ENCODE measurements at regions not wholly inside any gene's neighbourhood (a gene's known extent, or its start where the extent isn't known, plus 50 kb on each side); places are given as distances from the start of the nearest gene placed in this dataset.

GRCh38 chr4:111802191-111802590, 343.1 kb upstream of the FAM241A start:
- no peak overlapping the region for H2AFZ ChIP-seq (ENCODE audit: low read length, unreplicated experiment)
- no peak overlapping the region for H3K4me3 ChIP-seq (ENCODE audit: low read depth, low read length)
- H3K4me1 ChIP-seq (ENCODE audit: control insufficient read depth, insufficient read depth, low read length, unreplicated experiment): no peaks in the 10 kb centered on the region
- H3K27me3 ChIP-seq (ENCODE audit: insufficient read depth, low read length): peaks cover 29% of the 10 kb centered on the region
- no peaks in the 10 kb centered on the region for H3K79me2 ChIP-seq (ENCODE audit: control insufficient read depth, insufficient read depth, low read length, unreplicated experiment)
- H3K36me3 ChIP-seq (ENCODE audit: insufficient read depth, low read length): no peaks in the 10 kb centered on the region
- no peak overlapping the region for H3K27ac ChIP-seq (ENCODE audit: low read depth, low read length)

- Histone ChIP-seq H2AFZ (ENCODE audit: low read length, unreplicated experiment) (no peak overlapping the region), H3K27ac (ENCODE audit: low read depth, low read length) (no peak overlapping the region), H3K4me1 (ENCODE audit: control insufficient read depth, insufficient read depth, low read length, unreplicated experiment) (no peaks in the 10 kb centered on the region), H3K27me3 (ENCODE audit: insufficient read depth, low read length) (peaks cover 47% of the 10 kb centered on the region), H3K79me2 (ENCODE audit: control insufficient read depth, insufficient read depth, low read length, unreplicated experiment) (no peaks in the 10 kb centered on the region), H3K4me3 (ENCODE audit: low read depth, low read length) (no peak overlapping the region), H3K36me3 (ENCODE audit: insufficient read depth, low read length) (no peaks in the 10 kb centered on the region)
Observed at GRCh38 chr4:111806331-111806730, 338.9 kb upstream of the FAM241A start.

- Histone ChIP-seq H3K27ac (ENCODE audit: low read depth, low read length) (no peak overlapping the region), H3K36me3 (ENCODE audit: insufficient read depth, low read length) (no peaks in the 10 kb centered on the region), H3K4me3 (ENCODE audit: low read depth, low read length) (no peak overlapping the region), H3K79me2 (ENCODE audit: control insufficient read depth, insufficient read depth, low read length, unreplicated experiment) (no peaks in the 10 kb centered on the region), H2AFZ (ENCODE audit: low read length, unreplicated experiment) (no peak overlapping the region), H3K27me3 (ENCODE audit: insufficient read depth, low read length) (peaks cover 53% of the 10 kb centered on the region), H3K4me1 (ENCODE audit: control insufficient read depth, insufficient read depth, low read length, unreplicated experiment) (no peaks in the 10 kb centered on the region)
Observed at GRCh38 chr4:111807576-111807975, 337.7 kb upstream of the FAM241A start.

GRCh38 chr4:111808174-111808573, 337.1 kb upstream of the FAM241A start:
- H2AFZ ChIP-seq (ENCODE audit: low read length, unreplicated experiment): no peak overlapping the region
- H3K4me3 ChIP-seq (ENCODE audit: low read depth, low read length): no peak overlapping the region
- no peaks in the 10 kb centered on the region for H3K36me3 ChIP-seq (ENCODE audit: insufficient read depth, low read length)
- H3K4me1 ChIP-seq (ENCODE audit: control insufficient read depth, insufficient read depth, low read length, unreplicated experiment): no peaks in the 10 kb centered on the region
- peaks cover 53% of the 10 kb centered on the region for H3K27me3 ChIP-seq (ENCODE audit: insufficient read depth, low read length)
- no peak overlapping the region for H3K27ac ChIP-seq (ENCODE audit: low read depth, low read length)
- H3K79me2 ChIP-seq (ENCODE audit: control insufficient read depth, insufficient read depth, low read length, unreplicated experiment): no peaks in the 10 kb centered on the region

GRCh38 chr4:111811661-111812060, 333.6 kb upstream of the FAM241A start:
- no peak overlapping the region for H2AFZ ChIP-seq (ENCODE audit: low read length, unreplicated experiment)
- H3K27me3 ChIP-seq (ENCODE audit: insufficient read depth, low read length): peaks cover 35% of the 10 kb centered on the region
- H3K36me3 ChIP-seq (ENCODE audit: insufficient read depth, low read length): no peaks in the 10 kb centered on the region
- no peaks in the 10 kb centered on the region for H3K4me1 ChIP-seq (ENCODE audit: control insufficient read depth, insufficient read depth, low read length, unreplicated experiment)
- no peak overlapping the region for H3K4me3 ChIP-seq (ENCODE audit: low read depth, low read length)
- H3K79me2 ChIP-seq (ENCODE audit: control insufficient read depth, insufficient read depth, low read length, unreplicated experiment): no peaks in the 10 kb centered on the region
- H3K27ac ChIP-seq (ENCODE audit: low read depth, low read length): no peak overlapping the region

- no peak overlapping the region for H3K4me3 ChIP-seq (ENCODE audit: low read depth, low read length)
- no peak overlapping the region for H2AFZ ChIP-seq (ENCODE audit: low read length, unreplicated experiment)
- no peaks in the 10 kb centered on the region for H3K36me3 ChIP-seq (ENCODE audit: insufficient read depth, low read length)
- no peak overlapping the region for H3K27ac ChIP-seq (ENCODE audit: low read depth, low read length)
- no peaks in the 10 kb centered on the region for H3K4me1 ChIP-seq (ENCODE audit: control insufficient read depth, insufficient read depth, low read length, unreplicated experiment)
- peaks cover 33% of the 10 kb centered on the region for H3K27me3 ChIP-seq (ENCODE audit: insufficient read depth, low read length)
- H3K79me2 ChIP-seq (ENCODE audit: control insufficient read depth, insufficient read depth, low read length, unreplicated experiment): no peaks in the 10 kb centered on the region
Observed at GRCh38 chr4:111812114-111812513, 333.1 kb upstream of the FAM241A start.

- Histone ChIP-seq H3K79me2 (ENCODE audit: control insufficient read depth, insufficient read depth, low read length, unreplicated experiment) (no peaks in the 10 kb centered on the region), H3K4me1 (ENCODE audit: control insufficient read depth, insufficient read depth, low read length, unreplicated experiment) (no peaks in the 10 kb centered on the region), H2AFZ (ENCODE audit: low read length, unreplicated experiment) (no peak overlapping the region), H3K4me3 (ENCODE audit: low read depth, low read length) (no peak overlapping the region), H3K27me3 (ENCODE audit: insufficient read depth, low read length) (peaks cover 31% of the 10 kb centered on the region), H3K27ac (ENCODE audit: low read depth, low read length) (no peak overlapping the region), H3K36me3 (ENCODE audit: insufficient read depth, low read length) (no peaks in the 10 kb centered on the region)
Observed at GRCh38 chr4:111812760-111813159, 332.5 kb upstream of the FAM241A start.

GRCh38 chr4:111813555-111814140, 331.6 kb upstream of the FAM241A start:
- Histone ChIP-seq H3K79me2 (ENCODE audit: control insufficient read depth, insufficient read depth, low read length, unreplicated experiment) (no peaks in the 10 kb centered on the region), H3K36me3 (ENCODE audit: insufficient read depth, low read length) (no peaks in the 10 kb centered on the region), H3K27ac (ENCODE audit: low read depth, low read length) (no peak overlapping the region), H3K4me3 (ENCODE audit: low read depth, low read length) (no peak overlapping the region), H2AFZ (ENCODE audit: low read length, unreplicated experiment) (no peak overlapping the region), H3K4me1 (ENCODE audit: control insufficient read depth, insufficient read depth, low read length, unreplicated experiment) (no peaks in the 10 kb centered on the region), H3K27me3 (ENCODE audit: insufficient read depth, low read length) (peaks cover 22% of the 10 kb centered on the region)

GRCh38 chr4:111814961-111815360, 330.3 kb upstream of the FAM241A start:
- H3K36me3 ChIP-seq (ENCODE audit: insufficient read depth, low read length): no peaks in the 10 kb centered on the region
- no peaks in the 10 kb centered on the region for H3K4me1 ChIP-seq (ENCODE audit: control insufficient read depth, insufficient read depth, low read length, unreplicated experiment)
- H3K79me2 ChIP-seq (ENCODE audit: control insufficient read depth, insufficient read depth, low read length, unreplicated experiment): no peaks in the 10 kb centered on the region
- H2AFZ ChIP-seq (ENCODE audit: low read length, unreplicated experiment): no peak overlapping the region
- peaks cover 14% of the 10 kb centered on the region for H3K27me3 ChIP-seq (ENCODE audit: insufficient read depth, low read length)
- H3K4me3 ChIP-seq (ENCODE audit: low read depth, low read length): no peak overlapping the region
- H3K27ac ChIP-seq (ENCODE audit: low read depth, low read length): no peak overlapping the region

- peaks cover 7% of the 10 kb centered on the region; the same call in 1 of the 2 replicates for H3K27me3 ChIP-seq (ENCODE audit: insufficient read depth, low read length)
- H3K79me2 ChIP-seq (ENCODE audit: control insufficient read depth, insufficient read depth, low read length, unreplicated experiment): no peaks in the 10 kb centered on the region
- H3K36me3 ChIP-seq (ENCODE audit: insufficient read depth, low read length): no peaks in the 10 kb centered on the region
- H3K4me1 ChIP-seq (ENCODE audit: control insufficient read depth, insufficient read depth, low read length, unreplicated experiment): no peaks in the 10 kb centered on the region
- H3K27ac ChIP-seq (ENCODE audit: low read depth, low read length): no peak overlapping the region
- no peak overlapping the region for H3K4me3 ChIP-seq (ENCODE audit: low read depth, low read length)
- no peak overlapping the region for H2AFZ ChIP-seq (ENCODE audit: low read length, unreplicated experiment)
Observed at GRCh38 chr4:111821342-111821741, 323.9 kb upstream of the FAM241A start.

- no peak overlapping the region for H3K27ac ChIP-seq (ENCODE audit: low read depth, low read length)
- H3K36me3 ChIP-seq (ENCODE audit: insufficient read depth, low read length): no peaks in the 10 kb centered on the region
- peaks cover 16% of the 10 kb centered on the region for H3K27me3 ChIP-seq (ENCODE audit: insufficient read depth, low read length)
- H3K4me1 ChIP-seq (ENCODE audit: control insufficient read depth, insufficient read depth, low read length, unreplicated experiment): no peaks in the 10 kb centered on the region
- H3K79me2 ChIP-seq (ENCODE audit: control insufficient read depth, insufficient read depth, low read length, unreplicated experiment): no peaks in the 10 kb centered on the region
- H3K4me3 ChIP-seq (ENCODE audit: low read depth, low read length): no peak overlapping the region
- H2AFZ ChIP-seq (ENCODE audit: low read length, unreplicated experiment): no peak overlapping the region
Observed at GRCh38 chr4:111836601-111837000, 308.7 kb upstream of the FAM241A start.
